ENCODE measurements at regions not wholly inside any gene's neighbourhood (a gene's known extent, or its start where the extent isn't known, plus 50 kb on each side); places are given as distances from the start of the nearest gene placed in this dataset.

DNA sequence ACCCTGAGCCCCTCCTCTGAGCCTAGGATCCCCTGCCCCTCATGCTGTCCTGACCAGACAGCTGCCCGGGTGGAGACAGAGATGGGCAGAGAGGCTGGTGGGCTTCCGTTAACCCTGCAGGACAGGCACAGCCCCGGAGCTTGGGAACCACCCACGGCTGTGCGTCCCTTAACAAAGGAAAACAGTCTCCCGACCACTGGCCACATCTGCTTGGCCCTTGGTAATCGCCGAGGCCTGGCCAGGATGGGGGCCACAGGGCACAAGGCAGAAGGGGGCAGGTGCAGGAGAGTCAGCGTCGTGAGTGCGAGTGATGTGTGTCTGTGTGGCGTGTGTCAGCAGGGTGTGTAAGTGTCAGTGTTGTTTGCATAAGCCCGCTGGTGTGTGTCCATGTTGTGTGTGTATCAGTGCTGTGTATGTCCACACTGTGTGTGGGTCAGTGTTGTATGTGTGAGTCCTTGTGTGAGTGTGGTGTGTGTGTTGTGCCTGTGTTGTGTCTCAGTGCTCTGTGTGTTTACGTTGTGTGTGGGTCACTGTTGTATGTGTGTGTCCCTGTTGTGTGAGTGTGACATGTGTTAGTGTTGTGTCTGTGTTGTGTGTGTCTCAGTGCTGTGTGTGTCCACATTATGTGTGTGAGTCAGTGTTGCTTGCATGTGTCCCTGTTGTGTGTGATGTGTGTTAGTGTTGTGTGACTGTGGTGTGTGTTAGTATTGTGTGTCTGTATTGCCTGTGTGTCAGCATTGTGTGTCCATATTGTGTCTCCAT is 369.5 kb downstream of the BRD1 start:
- TF ChIP-seq CTCF (IDR thresholded peaks at IDR 0.05) (no peak), POLR2A (IDR thresholded peaks at IDR 0.05) (no peak)

Data from heart left ventricle (tissue), 13 donors.